Suppressor macrophage treated with lipopolysaccharide for 1 hour (primary cell): ENCODE measurements at regions not wholly inside any gene's neighbourhood (a gene's known extent, or its start where the extent isn't known, plus 50 kb on each side); places are given as distances from the start of the nearest gene placed in this dataset.

Experiments used
- DNase-seq, 3 donors: peaks; one replicate each; pipeline ENCODE4 v3.0.0-alpha.2; 2020 to 2022

GRCh38 chr18:78620326-78620725, 359.3 kb upstream of the SALL3 start:
- no peak for DNase-seq

- DNase-seq = peak; percentile 37 to 59 (median 53)
Measured at GRCh38 chr18:78621141-78621755, 358.4 kb upstream of the SALL3 start.

- DNase-seq = no peak
Measured at GRCh38 chr18:78622251-78622906, 357.2 kb upstream of the SALL3 start.

GRCh38 chr18:78622907-78623541, 356.6 kb upstream of the SALL3 start:
- DNase-seq = no peak

GRCh38 chr18:78624646-78625279, 354.9 kb upstream of the SALL3 start:
- no peak for DNase-seq

GRCh38 chr18:78625847-78626246, 353.8 kb upstream of the SALL3 start:
- peak; percentile 46 to 79 (median 75) for DNase-seq

GRCh38 chr18:78627551-78628346, 351.9 kb upstream of the SALL3 start:
- no peak for DNase-seq

GRCh38 chr18:78629426-78629825, 350.2 kb upstream of the SALL3 start:
- no peak for DNase-seq

- no peak for DNase-seq
Measured at GRCh38 chr18:78630356-78630755, 349.3 kb upstream of the SALL3 start.

GRCh38 chr18:78630981-78631510, 348.6 kb upstream of the SALL3 start:
- DNase-seq = no peak

GRCh38 chr18:78632111-78632541, 347.5 kb upstream of the SALL3 start:
- DNase-seq = peak; percentile 69 to 87 (median 79)

- DNase-seq = no peak
Measured at GRCh38 chr18:78634061-78634696, 345.4 kb upstream of the SALL3 start.

- DNase-seq = no peak
Measured at GRCh38 chr18:78635093-78635800, 344.4 kb upstream of the SALL3 start.

GRCh38 chr18:78636260-78636659, 343.4 kb upstream of the SALL3 start:
- no peak for DNase-seq

GRCh38 chr18:78637442-78638402, 341.9 kb upstream of the SALL3 start:
- no peak for DNase-seq

GRCh38 chr18:78639006-78639950, 340.3 kb upstream of the SALL3 start:
- no peak for DNase-seq

- peak in 1 of 3 donors; percentile 24 for DNase-seq
Measured at GRCh38 chr18:78640246-78640995, 339.2 kb upstream of the SALL3 start.

GRCh38 chr18:78641689-78642231, 337.9 kb upstream of the SALL3 start:
- peak; percentile 40 to 63 (median 61) for DNase-seq
